T-helper 2 cell treated with Interferon-gamma antibody and Interleukin-4, amounts not matched to agents 5 μg/mL and 100 μg/mL, for 36 hours (primary cell): ENCODE measurements at regions not wholly inside any gene's neighbourhood (a gene's known extent, or its start where the extent isn't known, plus 50 kb on each side); places are given as distances from the start of the nearest gene placed in this dataset.

Experiments
- DNase-seq: peaks from one replicate; pipeline ENCODE4 v3.0.0; 2021; ENCODE audit warnings: low spot score
- H3K27ac Mint-ChIP-seq: one replicate; pipeline ENCODE4 v1.8.0; 2021; ENCODE audit warnings: mild to moderate bottlenecking, mixed read lengths
- H3K27me3 Mint-ChIP-seq: one replicate; pipeline ENCODE4 v1.8.0; 2021; ENCODE audit warnings: low read depth, mixed read lengths
- H3K36me3 Mint-ChIP-seq: one replicate; pipeline ENCODE4 v1.8.0; 2021; ENCODE audit warnings: low read depth, mixed read lengths
- H3K4me1 Mint-ChIP-seq: one replicate; pipeline ENCODE4 v1.8.0; 2021; ENCODE audit warnings: low read depth, mixed read lengths
- H3K4me3 Mint-ChIP-seq: one replicate; pipeline ENCODE4 v1.8.0; 2022; ENCODE audit warnings: mild to moderate bottlenecking, moderate library complexity, mixed read lengths
- H3K9me3 Mint-ChIP-seq: one replicate; pipeline ENCODE4 v1.8.0; 2021; ENCODE audit warnings: mixed read lengths

DNA sequence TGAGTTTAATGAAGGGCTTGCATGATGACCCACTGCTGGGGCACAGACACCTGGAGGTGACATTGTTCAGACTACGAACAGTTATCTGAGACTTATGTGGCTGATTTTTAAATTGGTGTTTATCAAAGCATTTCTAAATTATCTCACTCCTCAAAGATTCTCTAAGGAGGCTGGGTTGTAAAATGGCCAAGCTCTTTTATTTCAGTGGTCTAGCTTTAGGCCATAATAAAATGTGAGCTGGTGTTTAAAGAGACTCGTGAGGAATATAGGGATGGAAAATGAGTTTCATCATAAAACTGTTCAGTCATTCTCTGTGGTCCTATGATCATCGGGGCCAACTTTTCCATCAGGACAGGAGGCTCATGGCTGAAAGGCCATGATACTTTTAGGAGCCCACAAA, 93.4 kb downstream of the SPP2 start:
- no peak overlapping the region for H3K4me3 Mint-ChIP-seq
- peaks cover 1% of the 10 kb centered on the region for H3K36me3 Mint-ChIP-seq
- H3K27ac Mint-ChIP-seq = no peak overlapping the region
- peaks cover 35% of the 10 kb centered on the region for H3K4me1 Mint-ChIP-seq
- H3K27me3 Mint-ChIP-seq = no peaks in the 10 kb centered on the region
- no peak for DNase-seq
- peaks cover 5% of the 10 kb centered on the region for H3K9me3 Mint-ChIP-seq

DNA sequence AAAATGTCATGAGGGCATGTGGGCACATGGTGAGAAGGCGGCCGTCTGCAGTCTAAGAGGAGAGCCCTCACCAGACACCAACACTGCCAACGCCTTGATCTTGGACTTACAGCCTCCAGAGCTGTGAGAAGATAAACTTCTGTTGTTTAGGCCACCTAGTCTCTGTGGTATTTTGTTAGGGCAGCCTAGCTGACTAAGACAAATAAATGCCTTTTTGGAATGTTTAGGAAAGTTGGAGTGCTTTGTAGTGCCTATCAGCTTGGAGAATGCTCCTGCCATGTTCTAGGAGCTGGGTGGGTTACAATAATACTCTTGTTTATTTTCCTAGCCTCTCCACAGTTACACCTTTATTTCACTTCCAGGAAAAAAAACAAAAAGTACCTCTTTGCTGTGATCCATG, 92.0 kb downstream of the SPP2 start:
- H3K27me3 Mint-ChIP-seq = no peaks in the 10 kb centered on the region
- H3K9me3 Mint-ChIP-seq = peaks cover 5% of the 10 kb centered on the region
- H3K4me1 Mint-ChIP-seq = peaks cover 23% of the 10 kb centered on the region
- H3K4me3 Mint-ChIP-seq = no peak overlapping the region
- H3K27ac Mint-ChIP-seq = no peak overlapping the region
- H3K36me3 Mint-ChIP-seq = peaks cover 1% of the 10 kb centered on the region
- DNase-seq = no peak

DNA sequence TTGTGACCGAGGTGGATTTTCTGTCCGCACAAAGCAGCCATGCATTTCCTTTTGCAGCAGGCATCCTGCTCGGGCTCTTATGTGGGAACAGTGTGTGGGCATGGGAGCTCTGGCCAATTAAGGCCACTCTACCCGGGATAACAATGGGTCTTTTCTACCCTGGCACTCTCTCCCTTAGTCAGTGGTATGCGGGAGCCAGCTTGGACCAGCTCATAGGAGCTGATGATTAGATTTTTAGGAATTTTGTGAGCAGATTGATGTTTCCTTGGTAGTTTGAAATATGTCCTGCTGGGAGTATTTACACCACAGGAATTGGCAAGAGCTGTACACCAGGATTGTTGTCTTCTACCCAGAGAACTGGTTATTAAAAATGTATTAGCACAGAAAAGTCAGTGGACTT, 89.3 kb downstream of the SPP2 start:
- peaks cover 25% of the 10 kb centered on the region for H3K4me1 Mint-ChIP-seq
- no peak for DNase-seq
- no peaks in the 10 kb centered on the region for H3K27me3 Mint-ChIP-seq
- no peak overlapping the region for H3K27ac Mint-ChIP-seq
- no peaks in the 10 kb centered on the region for H3K36me3 Mint-ChIP-seq
- no peaks in the 10 kb centered on the region for H3K9me3 Mint-ChIP-seq
- no peak overlapping the region for H3K4me3 Mint-ChIP-seq

DNA sequence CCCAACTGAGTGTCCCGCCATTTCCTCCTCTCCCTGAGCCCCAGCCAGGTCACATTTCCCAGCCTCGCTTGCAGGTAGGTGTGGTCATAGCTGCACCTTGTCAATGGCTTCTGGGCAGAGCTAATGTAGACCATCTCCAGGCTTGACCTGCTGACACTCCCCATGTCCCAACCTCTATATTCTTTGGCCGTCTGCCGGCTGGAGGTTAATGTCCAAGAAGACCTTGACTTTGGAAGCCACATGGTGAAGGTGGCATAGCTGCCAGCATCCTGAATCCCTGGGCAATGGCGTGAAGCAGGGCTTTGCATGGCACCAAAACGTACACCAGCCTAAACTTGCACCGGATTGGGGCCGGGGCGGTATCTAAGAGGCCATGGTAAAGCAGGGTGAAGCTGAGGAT, 88.3 kb downstream of the SPP2 start:
- H3K4me1 Mint-ChIP-seq = peaks cover 25% of the 10 kb centered on the region

DNA sequence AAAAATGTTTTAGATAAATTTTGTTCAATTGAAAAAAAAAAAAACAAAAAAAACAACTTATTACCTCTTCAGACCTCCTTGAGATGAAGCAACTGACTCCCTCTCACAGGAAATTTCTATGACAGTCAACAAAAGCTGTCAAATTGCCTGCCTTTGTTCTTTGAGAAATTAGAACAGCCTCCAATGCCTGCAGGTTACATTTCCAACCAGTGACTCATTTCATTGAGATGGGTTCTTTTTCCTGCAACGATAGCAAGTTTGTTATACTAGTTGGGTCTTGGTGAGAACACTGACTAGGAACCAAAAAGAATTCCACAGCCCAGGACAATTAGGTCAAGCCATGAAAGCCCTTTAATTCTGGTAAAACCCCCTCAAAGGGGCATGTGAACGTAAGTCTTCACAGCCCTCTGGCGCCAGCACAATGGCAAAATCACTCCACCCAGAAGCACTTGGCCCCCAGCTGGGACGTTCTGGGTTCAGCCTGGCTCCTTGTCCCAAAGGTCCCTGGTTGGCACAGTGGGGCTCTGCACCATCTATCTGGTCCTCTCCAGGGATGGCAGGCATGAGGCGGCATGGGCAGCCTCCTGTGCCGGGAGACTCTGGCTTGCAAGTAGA, 87.0 kb downstream of the SPP2 start:
- peaks cover 22% of the 10 kb centered on the region for H3K4me1 Mint-ChIP-seq
- peaks cover 3% of the 10 kb centered on the region for H3K27me3 Mint-ChIP-seq
- no peaks in the 10 kb centered on the region for H3K36me3 Mint-ChIP-seq
- H3K4me3 Mint-ChIP-seq = no peak overlapping the region
- DNase-seq = no peak
- no peak overlapping the region for H3K27ac Mint-ChIP-seq
- no peaks in the 10 kb centered on the region for H3K9me3 Mint-ChIP-seq

More for the DNA sequence above, 88.3 kb downstream of the SPP2 start:
- Mint-ChIP-seq H3K4me3 (no peak overlapping the region), H3K9me3 (no peaks in the 10 kb centered on the region), H3K27ac (no peak overlapping the region), H3K36me3 (no peaks in the 10 kb centered on the region), H3K27me3 (no peaks in the 10 kb centered on the region)
- no peak for DNase-seq

DNA sequence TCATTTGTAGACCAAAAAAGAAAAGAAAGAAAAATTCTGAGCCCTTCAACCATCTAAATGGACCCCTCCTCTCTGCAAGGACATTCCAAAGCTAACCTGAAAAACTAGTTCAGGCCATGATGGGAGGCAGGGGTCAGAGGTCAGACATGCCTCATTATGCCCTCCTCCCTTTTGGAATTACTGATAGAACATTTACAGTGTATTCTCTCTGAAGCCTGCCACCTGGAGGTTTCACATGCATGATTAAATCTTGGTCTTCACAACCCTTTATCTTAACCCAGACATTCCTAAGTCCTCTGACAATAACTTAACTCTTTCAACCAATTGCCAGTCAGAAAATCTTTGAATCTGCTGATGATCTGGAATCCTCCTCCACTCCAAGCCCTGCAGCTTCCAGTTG, 86.0 kb downstream of the SPP2 start:
- no peak for DNase-seq
- Mint-ChIP-seq H3K4me3 (peak overlapping the region; percentile 18), H3K36me3 (no peaks in the 10 kb centered on the region), H3K9me3 (no peaks in the 10 kb centered on the region), H3K4me1 (peaks cover 24% of the 10 kb centered on the region), H3K27ac (peak overlapping the region; percentile 56), H3K27me3 (peaks cover 6% of the 10 kb centered on the region)

DNA sequence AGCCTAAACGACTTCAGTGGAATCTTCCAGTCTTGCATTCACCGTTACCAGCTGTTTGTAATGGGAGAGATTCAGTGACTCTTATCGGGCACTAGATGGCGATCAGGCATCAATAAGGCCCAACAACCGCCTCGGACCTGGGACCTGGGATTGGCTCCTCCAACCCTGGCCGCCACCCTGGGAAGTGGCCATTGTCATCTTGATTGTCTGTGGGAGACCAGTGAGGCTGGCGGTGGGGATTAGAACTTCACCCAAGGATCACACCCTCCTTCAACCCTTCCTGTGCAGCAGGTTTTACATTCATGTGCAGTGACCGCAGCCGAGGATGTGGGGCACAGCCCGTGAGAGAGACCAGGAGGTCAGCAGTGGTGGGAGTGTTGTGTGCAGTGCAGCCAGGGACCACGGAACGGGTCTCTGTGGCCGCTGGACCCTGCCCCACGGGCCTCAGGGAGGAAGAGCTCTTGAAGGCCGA, 85.3 kb downstream of the SPP2 start:
- Mint-ChIP-seq H3K9me3 (no peaks in the 10 kb centered on the region), H3K4me1 (peaks cover 20% of the 10 kb centered on the region), H3K4me3 (no peak overlapping the region), H3K27me3 (peaks cover 12% of the 10 kb centered on the region), H3K27ac (peak overlapping the region; percentile 22), H3K36me3 (no peaks in the 10 kb centered on the region)
- DNase-seq = peak; percentile 29

DNA sequence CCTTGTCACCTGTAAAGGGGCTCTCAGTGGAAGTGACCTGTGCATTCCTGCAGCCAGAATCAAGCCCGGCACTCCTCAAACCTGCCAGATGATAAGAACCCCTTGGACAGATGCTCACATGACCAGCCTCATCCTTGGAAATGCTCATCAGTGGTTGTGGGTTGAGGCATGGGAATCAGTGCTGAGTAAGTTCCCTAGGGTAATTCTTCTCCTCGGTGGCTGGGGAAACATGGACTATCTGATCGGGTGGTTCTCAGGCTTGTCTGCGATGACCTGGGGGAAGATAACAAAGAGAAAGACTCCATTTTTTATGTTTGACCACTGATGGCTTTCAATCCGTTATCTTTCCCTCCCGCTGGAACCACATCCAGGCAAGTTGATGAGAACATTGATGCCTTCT, 84.0 kb downstream of the SPP2 start:
- Mint-ChIP-seq H3K4me3 (no peak overlapping the region), H3K4me1 (peaks cover 17% of the 10 kb centered on the region), H3K9me3 (no peaks in the 10 kb centered on the region), H3K36me3 (no peaks in the 10 kb centered on the region), H3K27ac (no peak overlapping the region), H3K27me3 (peaks cover 22% of the 10 kb centered on the region)
- no peak for DNase-seq

DNA sequence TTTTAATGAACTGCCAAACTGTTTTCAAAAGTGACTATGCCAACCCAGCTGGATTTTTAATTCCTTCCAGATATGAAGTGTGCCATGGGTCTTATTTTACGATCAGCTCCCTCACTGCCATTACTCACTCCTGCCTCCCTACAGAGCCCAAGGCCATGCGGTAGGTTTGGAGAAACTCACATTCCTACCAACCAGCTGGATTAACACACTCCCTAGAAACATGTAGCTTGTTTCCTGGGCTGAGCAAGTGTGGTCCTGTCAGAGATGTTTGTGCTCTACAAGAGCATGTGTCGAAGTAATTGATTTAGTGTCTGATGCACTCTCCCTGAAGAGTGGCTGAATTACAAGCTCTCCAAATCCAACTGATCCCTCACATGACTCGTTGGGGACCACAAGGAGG, 82.5 kb downstream of the SPP2 start:
- H3K36me3 Mint-ChIP-seq = no peaks in the 10 kb centered on the region
- no peak for DNase-seq
- no peak overlapping the region for H3K4me3 Mint-ChIP-seq
- H3K27ac Mint-ChIP-seq = no peak overlapping the region
- peaks cover 17% of the 10 kb centered on the region for H3K4me1 Mint-ChIP-seq
- no peaks in the 10 kb centered on the region for H3K9me3 Mint-ChIP-seq
- H3K27me3 Mint-ChIP-seq = peaks cover 25% of the 10 kb centered on the region

DNA sequence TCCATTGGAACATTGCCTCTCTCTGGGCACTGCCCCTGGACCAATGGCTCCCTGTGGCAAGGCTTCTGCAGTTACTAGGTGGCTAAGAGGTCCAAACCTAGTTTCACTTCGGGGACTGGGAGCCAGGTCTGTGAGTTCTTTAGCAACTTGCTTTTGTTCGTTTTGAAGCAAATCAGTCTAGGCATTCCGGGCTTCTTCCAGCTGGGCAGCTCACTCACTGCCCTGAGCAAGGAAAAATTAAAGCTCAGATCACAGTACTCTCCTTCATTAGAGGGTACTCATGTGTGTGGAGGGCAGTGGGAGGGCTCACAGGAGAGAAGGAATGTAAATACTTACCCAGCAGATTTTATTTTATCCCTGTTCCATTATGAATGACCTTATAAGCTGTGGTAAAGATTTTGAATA, 80.3 kb downstream of the SPP2 start:
- no peak for DNase-seq
- H3K4me3 Mint-ChIP-seq = no peak overlapping the region
- no peaks in the 10 kb centered on the region for H3K36me3 Mint-ChIP-seq
- H3K4me1 Mint-ChIP-seq = peaks cover 5% of the 10 kb centered on the region
- no peaks in the 10 kb centered on the region for H3K9me3 Mint-ChIP-seq
- no peak overlapping the region for H3K27ac Mint-ChIP-seq
- H3K27me3 Mint-ChIP-seq = peaks cover 25% of the 10 kb centered on the region

DNA sequence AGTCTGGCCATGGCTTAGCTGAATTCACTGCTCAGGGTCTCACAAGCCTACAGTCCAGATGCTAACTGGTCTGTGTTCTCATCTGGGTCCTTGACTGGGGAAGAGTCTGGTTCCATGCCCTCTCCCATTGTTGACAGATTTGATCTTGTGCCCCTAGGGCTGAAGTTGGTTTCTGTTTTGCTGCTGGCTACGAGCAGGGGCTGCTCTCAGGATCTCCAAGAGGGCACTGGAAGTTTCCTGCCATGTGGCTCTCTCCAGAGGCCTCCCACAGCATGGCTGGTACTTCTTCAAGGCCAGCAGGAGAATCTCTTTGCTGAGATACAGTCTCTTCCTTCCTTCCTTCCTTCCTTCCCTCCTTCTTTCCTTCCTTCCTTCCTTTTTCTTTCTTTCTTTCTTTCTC, 78.1 kb downstream of the SPP2 start:
- Mint-ChIP-seq H3K27ac (no peak overlapping the region), H3K27me3 (peaks cover 32% of the 10 kb centered on the region), H3K36me3 (no peaks in the 10 kb centered on the region), H3K4me3 (no peak overlapping the region), H3K4me1 (peaks cover 1% of the 10 kb centered on the region), H3K9me3 (no peaks in the 10 kb centered on the region)
- no peak for DNase-seq
